ENCODE measurements at regions not wholly inside any gene's neighbourhood (a gene's known extent, or its start where the extent isn't known, plus 50 kb on each side); places are given as distances from the start of the nearest gene placed in this dataset.

- FAIRE-seq (no peak), DNase-seq (ENCODE audit: low spot score) (no peak), ATAC-seq (no peak)
- H3K27ac ChIP-seq (ENCODE audit: extremely low read length, insufficient read depth, low read length): no peak overlapping the region
- BruUV-seq (replicated peaks): no TSS peak
- H4K20me1 ChIP-seq (ENCODE audit: insufficient read depth, low read length): no peaks in the 10 kb centered on the region
- no peak overlapping the region for H3K9ac ChIP-seq (ENCODE audit: insufficient read depth, low read depth, low read length)
- H3K4me3 ChIP-seq (replicated peaks in 1 of 3; ENCODE audit: insufficient read depth in 1 of 3, low read depth in 2 of 3, low read length in 3 of 3): no peak overlapping the region
- ChIA-PET CTCF (ENCODE audit: low intra/inter-chr PET ratio, low total read pairs) (no interaction called here), POLR2A (no interaction called here)
- no peak overlapping the region for H2AFZ ChIP-seq (ENCODE audit: low read length)
- H3K79me2 ChIP-seq (ENCODE audit: insufficient read depth, low read length): no peaks in the 10 kb centered on the region
- TF ChIP-seq REPIN1 (CRISPR knock-in tag; IDR thresholded peaks at IDR 0.05; ENCODE audit: borderline replicate concordance, low read depth) (no peak), ZNF101 (CRISPR knock-in tag; IDR thresholded peaks at IDR 0.05; ENCODE audit: borderline replicate concordance, low read depth) (no peak), HNF4G (IDR thresholded peaks at IDR 0.05; ENCODE audit: borderline replicate concordance, low read depth, low read length) (no peak), HNF4G (CRISPR knock-in tag; IDR thresholded peaks at IDR 0.05; ENCODE audit: borderline replicate concordance, low read depth) (no peak), MATR3 (CRISPR knock-in tag; IDR thresholded peaks at IDR 0.05) (no peak), BRF2 (CRISPR knock-in tag; IDR thresholded peaks at IDR 0.05) (no peak), TSC22D2 (CRISPR knock-in tag; IDR thresholded peaks at IDR 0.05; ENCODE audit: borderline replicate concordance) (no peak), ZNF234 (CRISPR knock-in tag; conservative IDR thresholded peaks at IDR 0.05) (no peak), ZBTB39 (CRISPR knock-in tag; IDR thresholded peaks at IDR 0.05) (no peak), ZBTB7B (CRISPR knock-in tag; IDR thresholded peaks at IDR 0.05) (no peak), ZNF672 (CRISPR knock-in tag; IDR thresholded peaks at IDR 0.05) (no peak), MED13 (CRISPR knock-in tag; IDR thresholded peaks at IDR 0.05) (no peak)
- TF ChIP-seq, protein P1, sequence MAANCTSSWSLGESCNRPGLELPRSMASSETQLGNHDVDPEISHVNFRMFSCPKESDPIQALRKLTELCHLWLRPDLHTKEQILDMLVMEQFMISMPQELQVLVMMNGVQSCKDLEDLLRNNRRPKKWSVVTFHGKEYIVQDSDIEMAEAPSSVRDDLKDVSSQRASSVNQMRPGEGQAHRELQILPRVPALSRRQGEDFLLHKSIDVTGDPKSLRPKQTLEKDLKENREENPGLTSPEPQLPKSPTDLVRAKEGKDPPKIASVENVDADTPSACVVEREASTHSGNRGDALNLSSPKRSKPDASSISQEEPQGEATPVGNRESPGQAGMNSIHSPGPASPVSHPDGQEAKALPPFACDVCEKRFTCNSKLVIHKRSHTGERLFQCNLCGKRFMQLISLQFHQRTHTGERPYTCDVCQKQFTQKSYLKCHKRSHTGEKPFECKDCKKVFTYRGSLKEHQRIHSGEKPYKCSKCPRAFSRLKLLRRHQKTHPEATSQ (CRISPR knock-in tag; IDR thresholded peaks at IDR 0.05; ENCODE audit: borderline replicate concordance): no peak
- intact Hi-C loops (cut with micrococcal nuclease; ENCODE audit: unreplicated experiment) (no loop called here), in situ Hi-C loops (cut with HindIII; ENCODE audit: extremely low pct_ligation_motif_present, low pct_unique_long_range_greater_than_20kb) (no loop called here)
- no peaks in the 10 kb centered on the region for H3K27me3 ChIP-seq (ENCODE audit: control insufficient read depth in 1 of 2, insufficient read depth in 2 of 2, low read length in 2 of 2)
- no peaks in the 10 kb centered on the region for H3K36me3 ChIP-seq (replicated peaks in 1 of 2; ENCODE audit: control insufficient read depth in 1 of 2, insufficient read depth in 2 of 2, low read length in 2 of 2)
- H3K9me3 ChIP-seq (ENCODE audit: low read length): no peaks in the 10 kb centered on the region
- no peak overlapping the region for H3K4me2 ChIP-seq (ENCODE audit: low read depth, low read length)
- no peaks in the 10 kb centered on the region for H3K4me1 ChIP-seq (ENCODE audit: insufficient read depth, low read length)
- WGBS (ENCODE audit: low lambda C conversion rate): 5% methylated on average over 3 of the region's 3 CpGs
These were observed 59.2 kb upstream of the TMEM47 start for GRCh38 chrX:34716302-34716701.

Measured in HepG2 (cell line).